HG03060 (cell line): ENCODE measurements at regions not wholly inside any gene's neighbourhood (a gene's known extent, or its start where the extent isn't known, plus 50 kb on each side); places are given as distances from the start of the nearest gene placed in this dataset.

Source experiments
- ATAC-seq: cut with Tn5 transposase; IDR thresholded peaks from one replicate; pipeline ENCODE4 v1.9.1; 2021; ENCODE audit warnings: low read depth, moderate number of reproducible peaks; ENCODE audit not compliant: unreplicated experiment

DNA sequence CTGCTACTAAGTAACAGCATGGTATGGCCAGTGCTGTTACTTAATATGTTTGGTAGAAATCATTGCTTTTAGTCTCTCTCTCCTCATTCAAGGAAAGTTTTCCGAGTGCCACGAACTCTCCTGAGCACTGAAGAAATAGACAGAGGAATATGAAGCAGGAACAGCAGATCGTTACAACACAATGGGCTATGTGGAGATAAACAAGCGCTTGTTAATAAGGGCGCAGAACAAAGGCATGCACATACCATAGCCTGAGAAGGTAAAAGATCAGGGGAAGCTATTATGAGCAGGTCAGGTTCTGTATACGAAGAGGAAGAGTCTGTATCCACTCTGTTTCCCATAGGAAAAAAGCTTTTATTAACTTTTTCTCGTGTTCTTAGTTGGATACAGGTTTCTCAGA is 156.2 kb upstream of the CPNE8 start:
- ATAC-seq: no peak

DNA sequence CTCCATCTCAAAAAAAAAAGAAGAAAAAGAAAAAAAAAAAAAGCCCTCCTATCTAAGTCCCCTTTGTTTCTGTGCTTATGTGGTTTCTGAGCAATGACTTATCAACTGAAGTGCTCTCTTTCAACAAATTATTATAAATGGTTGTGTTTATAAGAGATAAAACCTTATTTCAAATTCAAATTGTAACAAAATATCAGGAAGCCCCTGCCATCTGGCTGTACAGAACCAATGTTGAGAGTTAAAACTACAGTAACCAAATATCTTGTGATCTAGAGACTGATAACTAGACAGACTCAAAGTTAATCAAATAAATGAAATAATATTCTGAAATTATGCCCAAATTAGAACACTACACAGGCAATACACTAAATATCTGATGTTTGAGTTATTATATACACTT is 143.0 kb upstream of the CPNE8 start:
- ATAC-seq: no peak

DNA sequence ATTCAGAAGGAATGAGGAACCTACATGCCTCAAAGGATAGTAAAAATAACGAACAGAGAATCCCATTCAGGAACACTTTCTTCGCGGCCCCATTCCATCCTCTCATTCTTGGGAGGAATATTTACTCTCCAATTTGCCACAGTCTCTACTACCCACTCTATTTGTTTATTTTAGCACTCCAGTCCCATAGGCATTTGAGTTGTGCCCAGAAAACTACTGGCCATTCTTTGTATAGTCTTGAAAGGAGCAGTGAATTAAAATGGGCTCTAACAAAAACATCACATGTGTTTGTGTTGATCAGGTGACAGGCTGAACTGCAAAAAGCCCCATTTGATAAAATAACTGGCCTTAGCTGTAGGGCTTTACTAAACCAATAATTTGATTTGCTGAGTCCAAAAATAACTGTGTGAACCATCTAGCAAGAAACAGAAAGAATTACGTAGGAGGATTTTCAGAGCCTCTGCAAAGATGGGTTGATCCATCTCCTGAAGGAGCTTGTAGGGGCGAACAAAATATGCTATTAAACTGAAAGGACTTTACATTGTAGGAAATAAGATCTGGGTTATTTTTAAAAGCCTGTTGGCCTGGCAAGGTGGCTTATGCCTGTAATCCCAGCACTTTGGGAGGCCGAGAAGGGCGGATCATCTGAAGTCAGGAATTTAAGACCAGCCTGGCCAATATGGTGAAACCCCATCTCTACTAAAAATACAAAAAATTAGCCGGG is 142.3 kb upstream of the CPNE8 start:
- no peak for ATAC-seq

GRCh38 chr12:39044754-39045153 is 139.4 kb upstream of the CPNE8 start:
- ATAC-seq: no peak

DNA sequence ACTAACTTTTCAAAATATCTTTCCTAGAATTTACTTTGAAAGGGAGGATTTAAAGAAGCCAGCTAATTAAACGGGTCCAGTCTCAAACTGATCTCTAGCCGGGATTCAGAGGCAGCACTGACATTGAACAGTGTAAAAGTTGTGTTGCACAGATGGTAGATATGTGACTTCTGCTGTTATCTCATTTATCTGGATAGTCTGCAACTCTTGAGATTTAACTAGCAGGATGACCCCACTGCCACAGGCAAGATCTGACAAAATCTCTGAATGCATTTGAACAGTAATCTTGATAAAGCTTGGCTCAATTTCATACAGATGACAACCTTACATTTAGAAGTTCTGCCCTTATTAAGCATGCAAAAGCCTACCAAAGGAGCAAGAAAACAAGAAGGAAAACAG is 138.0 kb upstream of the CPNE8 start:
- no peak for ATAC-seq

DNA sequence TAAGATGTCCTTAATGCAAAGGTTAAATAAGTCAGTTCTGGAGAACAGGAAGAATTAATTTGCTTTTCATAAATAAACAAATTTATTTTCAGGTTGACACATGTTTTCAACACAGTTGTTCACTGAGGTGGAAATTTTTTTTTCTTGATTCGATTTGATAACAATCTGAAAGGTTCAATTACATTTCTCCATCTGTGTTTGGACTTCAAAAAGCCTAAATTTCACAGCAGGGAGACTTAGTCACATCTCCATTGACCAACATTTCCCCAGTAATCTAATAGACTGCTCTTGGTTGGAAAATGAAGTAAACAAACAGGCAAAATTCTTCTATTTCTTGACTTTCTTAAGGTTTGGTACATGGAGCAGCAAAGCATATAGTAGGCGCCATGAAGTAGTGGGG is 134.9 kb upstream of the CPNE8 start:
- no peak for ATAC-seq

DNA sequence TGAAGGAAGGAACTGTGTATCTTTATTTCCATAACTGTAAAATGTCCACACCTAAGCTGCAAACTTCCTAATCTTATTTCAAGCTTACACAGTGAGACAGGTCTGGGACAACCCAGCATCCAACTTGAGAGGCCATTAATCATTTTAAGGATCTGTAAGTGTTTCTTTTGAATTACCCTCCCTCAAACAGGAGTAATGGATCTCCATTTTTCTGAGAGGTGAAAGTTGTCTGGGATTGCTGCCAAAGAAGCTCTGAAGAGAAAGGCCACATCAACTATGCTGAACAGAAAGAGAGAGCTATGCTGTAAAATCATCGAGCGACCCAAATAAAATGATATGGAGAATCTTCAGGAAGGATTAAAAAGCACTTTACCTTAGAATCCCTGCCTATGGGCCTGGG is 131.7 kb upstream of the CPNE8 start:
- no peak for ATAC-seq

- no peak for ATAC-seq
Observed at GRCh38 chr12:39036105-39036504, 130.7 kb upstream of the CPNE8 start.

GRCh38 chr12:39033782-39034181 is 128.4 kb upstream of the CPNE8 start:
- no peak for ATAC-seq

GRCh38 chr12:39032448-39032847 is 127.1 kb upstream of the CPNE8 start:
- no peak for ATAC-seq

DNA sequence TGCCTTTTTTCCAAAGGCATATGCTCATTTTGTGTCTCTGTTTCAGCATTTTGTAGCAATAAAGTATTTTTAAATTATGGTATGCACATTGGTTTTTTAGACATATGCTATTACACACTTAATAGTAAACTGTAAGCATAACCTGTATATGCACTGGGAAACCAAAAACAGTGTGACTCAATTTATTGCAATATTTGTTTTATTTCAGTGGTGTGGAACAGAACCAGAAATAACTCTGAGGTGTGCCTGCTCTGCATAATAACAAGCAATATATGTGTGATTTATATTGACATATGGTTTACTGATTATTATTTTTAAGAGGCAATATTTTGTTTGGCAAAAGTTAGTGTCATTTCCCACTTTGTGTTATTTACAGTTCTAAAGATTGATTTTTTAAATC is 126.6 kb upstream of the CPNE8 start:
- ATAC-seq: no peak

GRCh38 chr12:39028382-39028781 is 123.0 kb upstream of the CPNE8 start:
- ATAC-seq: no peak

- no peak for ATAC-seq
Observed at GRCh38 chr12:39012870-39013269, 107.5 kb upstream of the CPNE8 start.

GRCh38 chr12:39011166-39011565 is 105.8 kb upstream of the CPNE8 start:
- no peak for ATAC-seq

DNA sequence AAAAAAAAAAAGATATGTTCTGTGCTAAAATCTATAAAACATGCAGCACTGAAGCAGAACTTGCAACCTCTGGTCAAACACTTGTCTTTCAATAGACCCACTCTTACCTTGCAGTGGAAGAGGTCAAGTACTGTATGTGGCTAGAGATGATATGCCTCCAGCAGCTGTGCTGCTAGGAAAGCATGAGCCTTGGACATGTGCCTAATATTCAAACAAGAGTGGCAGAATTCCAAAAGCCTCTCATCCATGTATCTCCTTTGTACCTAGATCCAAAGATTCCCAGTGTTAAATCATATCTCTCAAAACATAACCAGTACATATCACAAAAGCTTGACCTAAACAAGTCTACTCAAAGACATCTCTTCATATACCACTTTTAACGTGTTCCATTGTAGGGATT is 105.0 kb upstream of the CPNE8 start:
- no peak for ATAC-seq

DNA sequence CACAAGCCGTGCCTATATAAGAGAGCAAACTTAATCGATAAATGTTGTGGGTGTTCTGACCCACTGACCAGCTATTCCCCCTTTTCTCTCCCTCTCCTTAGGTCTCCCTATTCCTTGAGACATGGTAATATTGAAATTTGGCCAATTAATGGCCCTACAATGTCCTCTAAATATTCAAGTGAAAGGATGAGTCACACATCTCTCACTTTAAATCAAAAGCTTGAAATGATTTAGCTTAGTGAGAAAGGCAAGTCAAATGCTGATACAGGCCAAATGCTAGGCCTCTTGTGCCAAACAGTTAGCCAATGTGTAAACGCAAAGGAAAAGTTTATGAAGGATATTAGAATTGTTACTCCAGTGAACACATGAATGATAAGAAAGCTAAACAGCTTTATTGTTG is 102.2 kb upstream of the CPNE8 start:
- ATAC-seq: no peak

DNA sequence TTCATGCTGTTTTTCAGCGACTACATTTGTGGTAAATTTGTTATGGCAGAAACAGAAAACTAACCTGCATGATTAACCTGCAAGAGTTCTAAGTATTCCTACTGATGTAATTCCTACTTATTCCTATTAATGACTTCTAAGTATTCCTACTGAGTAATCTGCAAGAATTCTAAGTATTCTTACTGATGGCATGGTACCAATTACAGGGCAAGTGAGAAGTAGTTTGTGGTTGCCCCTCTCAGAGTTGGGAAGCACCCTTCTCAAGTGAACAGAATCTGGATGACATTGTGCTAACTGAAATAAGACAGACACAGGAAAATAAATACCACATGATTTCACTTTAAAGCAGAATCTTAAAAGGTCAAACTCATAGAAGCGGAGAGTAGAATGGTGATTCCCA is 100.9 kb upstream of the CPNE8 start:
- no peak for ATAC-seq

DNA sequence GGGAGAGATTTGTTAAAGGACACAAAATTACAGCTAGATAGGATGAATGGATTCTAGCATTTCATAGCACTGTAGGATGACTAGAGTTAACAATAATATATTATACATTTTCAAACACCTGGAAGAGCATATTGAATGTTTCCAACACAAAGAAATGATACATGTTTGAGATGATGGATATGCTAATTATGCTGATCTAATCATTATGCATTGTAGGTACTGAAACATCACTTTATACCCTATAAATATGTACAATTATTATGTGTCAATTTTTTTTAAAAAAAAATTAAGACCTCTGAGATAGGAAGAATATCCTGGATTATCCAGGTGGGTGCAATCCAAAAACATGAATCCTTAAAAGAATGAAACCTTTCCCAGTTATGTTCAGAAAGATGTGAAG is 100.3 kb upstream of the CPNE8 start:
- no peak for ATAC-seq

- ATAC-seq: no peak
Observed at GRCh38 chr12:39003541-39004155, 98.3 kb upstream of the CPNE8 start.

GRCh38 chr12:39000370-39000769 is 95.0 kb upstream of the CPNE8 start:
- no peak for ATAC-seq

DNA sequence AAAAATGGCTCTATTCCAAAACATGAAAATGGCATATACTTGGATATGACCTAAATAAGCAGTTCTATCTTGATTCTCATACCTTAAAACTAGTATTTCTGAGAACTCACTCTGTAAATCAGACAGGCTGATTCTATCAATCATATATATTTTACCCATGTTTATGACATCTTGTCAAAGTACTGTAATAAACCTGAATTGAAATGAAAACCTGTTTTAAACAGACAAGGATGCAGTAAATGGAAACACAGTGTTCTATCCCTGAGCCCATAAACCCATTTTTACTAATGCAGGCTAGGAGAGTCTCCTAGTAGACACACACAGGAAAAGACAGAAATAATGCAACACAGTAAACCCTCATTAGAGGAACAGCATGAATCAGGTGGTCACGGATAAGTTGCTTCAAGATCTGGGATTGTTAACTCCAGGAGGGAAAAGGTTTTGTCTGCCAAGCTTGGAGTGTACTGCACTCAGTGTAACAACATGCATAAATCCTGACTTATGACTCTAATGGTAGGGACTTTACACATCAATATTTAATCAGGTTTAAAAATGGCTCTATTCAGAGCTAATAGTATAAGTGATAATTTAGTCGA is 93.6 kb upstream of the CPNE8 start:
- no peak for ATAC-seq

GRCh38 chr12:38995249-38995648 is 89.9 kb upstream of the CPNE8 start:
- no peak for ATAC-seq
